ENCODE measurements at regions not wholly inside any gene's neighbourhood (a gene's known extent, or its start where the extent isn't known, plus 50 kb on each side); places are given as distances from the start of the nearest gene placed in this dataset.

GRCh38 chr11:19525276-19525675, 187.4 kb upstream of the NAV2 start:
- Histone ChIP-seq H3K9me3 (ENCODE audit: control insufficient read depth in 2 of 2, insufficient read depth in 1 of 2, low read depth in 1 of 2, low read length in 1 of 2) (no peaks in the 10 kb centered on the region), H3K27ac (ENCODE audit: low read depth in 1 of 3, low read length in 2 of 3) (no peak overlapping the region), H3K27me3 (ENCODE audit: control insufficient read depth in 3 of 3, insufficient read depth in 3 of 3, low read length in 3 of 3) (no peaks in the 10 kb centered on the region), H3K4me1 (ENCODE audit: control insufficient read depth in 3 of 3, insufficient read depth in 2 of 3, low read depth in 1 of 3, low read length in 2 of 3) (peaks cover 0 to 5% (median 0%) of the 10 kb centered on the region in 3 donors), H3K36me3 (ENCODE audit: control insufficient read depth in 3 of 3, insufficient read depth in 2 of 3, low read depth in 1 of 3, low read length in 3 of 3) (no peaks in the 10 kb centered on the region), H3K4me3 (ENCODE audit: low read depth in 1 of 3, low read length in 3 of 3) (no peak overlapping the region)
- no peak for DNase-seq
- no peak for FAIRE-seq
- 76 to 84% (median 84%) methylated on average over 7 of the region's 7 CpGs for WGBS, 3 donors

- FAIRE-seq (no peak), DNase-seq (peak in 1 of 2 donors; percentile 25)
- Histone ChIP-seq H3K9me3 (ENCODE audit: control insufficient read depth in 2 of 2, insufficient read depth in 1 of 2, low read depth in 1 of 2, low read length in 1 of 2) (no peaks in the 10 kb centered on the region), H3K27me3 (ENCODE audit: control insufficient read depth in 3 of 3, insufficient read depth in 3 of 3, low read length in 3 of 3) (no peaks in the 10 kb centered on the region), H3K4me1 (ENCODE audit: control insufficient read depth in 3 of 3, insufficient read depth in 2 of 3, low read depth in 1 of 3, low read length in 2 of 3) (peaks cover 0 to 5% (median 0%) of the 10 kb centered on the region in 3 donors), H3K36me3 (ENCODE audit: control insufficient read depth in 3 of 3, insufficient read depth in 2 of 3, low read depth in 1 of 3, low read length in 3 of 3) (no peaks in the 10 kb centered on the region), H3K27ac (ENCODE audit: low read depth in 1 of 3, low read length in 2 of 3) (no peak overlapping the region), H3K4me3 (ENCODE audit: low read depth in 1 of 3, low read length in 3 of 3) (no peak overlapping the region)
- 23 to 31% (median 31%) methylated on average over 8 of the region's 8 CpGs for WGBS, 3 donors
Measured at GRCh38 chr11:19524171-19524671, 188.4 kb upstream of the NAV2 start.

DNA sequence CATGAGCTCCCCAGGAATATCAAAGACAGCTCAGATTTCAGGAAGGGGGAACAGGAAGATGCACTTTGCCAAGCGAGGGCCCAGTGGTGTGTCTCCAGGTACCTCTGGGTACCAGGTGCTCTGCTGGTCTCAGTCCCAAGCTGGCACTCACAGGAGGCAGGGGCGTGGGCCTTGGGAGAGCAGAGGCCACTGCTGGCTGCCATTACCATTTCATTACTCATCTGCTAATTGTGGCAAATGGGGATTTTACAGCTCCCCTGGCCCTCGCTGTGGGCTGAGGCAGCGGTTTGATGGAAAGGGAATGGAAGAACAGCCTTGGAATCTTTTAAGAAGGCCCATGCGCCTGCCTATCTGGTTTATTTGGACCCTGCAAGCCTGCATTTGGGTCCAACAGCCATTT, 192.0 kb upstream of the NAV2 start:
- Histone ChIP-seq H3K27me3 (ENCODE audit: control insufficient read depth in 3 of 3, insufficient read depth in 3 of 3, low read length in 3 of 3) (peaks cover 0 to 13% (median 0%) of the 10 kb centered on the region in 3 donors), H3K4me3 (ENCODE audit: low read depth in 1 of 3, low read length in 3 of 3) (no peak overlapping the region), H3K36me3 (ENCODE audit: control insufficient read depth in 3 of 3, insufficient read depth in 2 of 3, low read depth in 1 of 3, low read length in 3 of 3) (no peaks in the 10 kb centered on the region), H3K27ac (ENCODE audit: low read depth in 1 of 3, low read length in 2 of 3) (no peak overlapping the region), H3K9me3 (ENCODE audit: control insufficient read depth in 2 of 2, insufficient read depth in 1 of 2, low read depth in 1 of 2, low read length in 1 of 2) (no peaks in the 10 kb centered on the region), H3K4me1 (ENCODE audit: control insufficient read depth in 3 of 3, insufficient read depth in 2 of 3, low read depth in 1 of 3, low read length in 2 of 3) (peaks cover 0 to 5% (median 0%) of the 10 kb centered on the region in 3 donors)
- FAIRE-seq (no peak), DNase-seq (no peak)
- 65 to 79% (median 71%) methylated on average over 5 of the region's 5 CpGs for WGBS, 3 donors

GRCh38 chr11:19519912-19520641, 192.6 kb upstream of the NAV2 start:
- no peak for FAIRE-seq
- no peak for DNase-seq
- H3K4me1 ChIP-seq (ENCODE audit: control insufficient read depth in 3 of 3, insufficient read depth in 2 of 3, low read depth in 1 of 3, low read length in 2 of 3), result peaks cover 0 to under 1% (median 0%) of the 10 kb centered on the region in 3 donors
- H3K36me3 ChIP-seq (ENCODE audit: control insufficient read depth in 3 of 3, insufficient read depth in 2 of 3, low read depth in 1 of 3, low read length in 3 of 3), result no peaks in the 10 kb centered on the region
- no peak overlapping the region for H3K4me3 ChIP-seq (ENCODE audit: low read depth in 1 of 3, low read length in 3 of 3)
- WGBS, 3 donors, result 51 to 60% (median 59%) methylated on average over 8 of the region's 8 CpGs
- H3K9me3 ChIP-seq (ENCODE audit: control insufficient read depth in 2 of 2, insufficient read depth in 1 of 2, low read depth in 1 of 2, low read length in 1 of 2), result no peaks in the 10 kb centered on the region
- H3K27ac ChIP-seq (ENCODE audit: low read depth in 1 of 3, low read length in 2 of 3), result no peak overlapping the region
- peaks cover 0 to 13% (median 0%) of the 10 kb centered on the region in 3 donors for H3K27me3 ChIP-seq (ENCODE audit: control insufficient read depth in 3 of 3, insufficient read depth in 3 of 3, low read length in 3 of 3)

DNA sequence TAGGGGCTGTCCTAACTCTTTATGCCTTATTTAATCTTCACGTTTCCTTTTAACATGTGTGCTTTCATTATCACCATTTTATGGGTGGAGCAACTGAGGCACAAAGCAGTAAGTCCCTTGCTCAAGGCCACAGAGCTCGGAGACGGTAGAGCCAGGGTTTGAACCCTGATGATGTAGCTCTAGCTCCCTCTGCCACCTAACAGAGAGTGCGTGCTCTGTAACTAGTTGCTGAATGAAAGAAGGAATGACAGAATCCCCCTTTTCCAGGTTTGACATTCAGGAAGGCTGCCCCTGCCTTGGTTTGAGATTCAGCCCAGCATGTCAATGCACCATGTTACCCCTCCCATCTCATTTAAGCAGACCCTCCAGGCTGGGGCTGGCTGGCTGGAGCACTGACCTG, 193.3 kb upstream of the NAV2 start:
- Histone ChIP-seq H3K9me3 (ENCODE audit: control insufficient read depth in 2 of 2, insufficient read depth in 1 of 2, low read depth in 1 of 2, low read length in 1 of 2) (no peaks in the 10 kb centered on the region), H3K27me3 (ENCODE audit: control insufficient read depth in 3 of 3, insufficient read depth in 3 of 3, low read length in 3 of 3) (peaks cover 0 to 17% (median 0%) of the 10 kb centered on the region in 3 donors), H3K4me1 (ENCODE audit: control insufficient read depth in 3 of 3, insufficient read depth in 2 of 3, low read depth in 1 of 3, low read length in 2 of 3) (no peaks in the 10 kb centered on the region), H3K36me3 (ENCODE audit: control insufficient read depth in 3 of 3, insufficient read depth in 2 of 3, low read depth in 1 of 3, low read length in 3 of 3) (no peaks in the 10 kb centered on the region), H3K27ac (ENCODE audit: low read depth in 1 of 3, low read length in 2 of 3) (no peak overlapping the region), H3K4me3 (ENCODE audit: low read depth in 1 of 3, low read length in 3 of 3) (no peak overlapping the region)
- no peak for DNase-seq
- 52 to 67% (median 61%) methylated on average over 4 of the region's 4 CpGs for WGBS, 3 donors
- no peak for FAIRE-seq

DNA sequence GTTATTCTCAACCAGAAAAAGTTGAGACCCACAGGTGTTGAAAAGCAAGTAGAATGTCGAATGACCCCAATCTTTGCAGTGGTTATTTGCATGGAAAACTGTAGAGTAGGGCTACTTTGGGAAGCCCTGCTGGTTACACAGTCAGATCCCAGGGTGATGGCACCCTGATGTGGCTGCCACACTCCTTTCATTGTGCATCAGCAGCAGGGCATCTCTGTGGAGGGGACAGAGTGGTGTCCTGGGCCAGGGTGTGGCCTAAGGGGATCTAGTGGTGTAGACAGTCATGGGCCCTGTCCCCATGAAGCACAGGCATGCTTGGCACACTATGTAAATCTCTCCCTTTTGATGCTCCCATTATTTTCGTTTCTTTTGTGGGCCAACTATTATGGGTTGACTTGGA, 199.4 kb upstream of the NAV2 start:
- Histone ChIP-seq H3K27me3 (ENCODE audit: control insufficient read depth in 3 of 3, insufficient read depth in 3 of 3, low read length in 3 of 3) (peaks cover 0 to 37% (median 2%) of the 10 kb centered on the region in 3 donors), H3K27ac (ENCODE audit: low read depth in 1 of 3, low read length in 2 of 3) (no peak overlapping the region), H3K4me3 (ENCODE audit: low read depth in 1 of 3, low read length in 3 of 3) (no peak overlapping the region), H3K36me3 (ENCODE audit: control insufficient read depth in 3 of 3, insufficient read depth in 2 of 3, low read depth in 1 of 3, low read length in 3 of 3) (no peaks in the 10 kb centered on the region), H3K9me3 (ENCODE audit: control insufficient read depth in 2 of 2, insufficient read depth in 1 of 2, low read depth in 1 of 2, low read length in 1 of 2) (no peaks in the 10 kb centered on the region), H3K4me1 (ENCODE audit: control insufficient read depth in 3 of 3, insufficient read depth in 2 of 3, low read depth in 1 of 3, low read length in 2 of 3) (no peaks in the 10 kb centered on the region)
- 67 to 83% (median 76%) methylated on average over 2 of the region's 2 CpGs for WGBS, 3 donors
- FAIRE-seq, result no peak
- DNase-seq, result no peak

DNA sequence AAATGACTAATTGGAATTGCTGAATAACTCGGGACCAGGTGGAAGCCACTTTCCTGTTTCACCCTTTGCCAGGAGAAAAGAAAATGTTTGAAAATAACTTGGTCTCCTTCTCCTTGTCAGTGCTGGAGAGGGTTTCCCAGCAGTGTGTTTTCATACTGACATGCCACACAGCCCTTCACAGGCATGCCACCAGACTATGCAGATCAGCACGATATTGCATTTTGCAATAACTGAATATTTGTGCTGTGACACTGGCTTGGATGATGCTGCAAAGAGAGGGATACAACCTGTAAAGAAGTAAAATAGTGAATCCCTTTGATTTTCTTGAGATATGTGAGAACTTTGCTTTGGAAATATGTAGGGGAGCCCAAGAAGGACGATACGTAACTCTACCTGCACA, 200.0 kb upstream of the NAV2 start:
- Histone ChIP-seq H3K27ac (ENCODE audit: low read depth in 1 of 3, low read length in 2 of 3) (no peak overlapping the region), H3K9me3 (ENCODE audit: control insufficient read depth in 2 of 2, insufficient read depth in 1 of 2, low read depth in 1 of 2, low read length in 1 of 2) (no peaks in the 10 kb centered on the region), H3K4me3 (ENCODE audit: low read depth in 1 of 3, low read length in 3 of 3) (no peak overlapping the region), H3K27me3 (ENCODE audit: control insufficient read depth in 3 of 3, insufficient read depth in 3 of 3, low read length in 3 of 3) (peaks cover 0 to 37% (median 2%) of the 10 kb centered on the region in 3 donors), H3K36me3 (ENCODE audit: control insufficient read depth in 3 of 3, insufficient read depth in 2 of 3, low read depth in 1 of 3, low read length in 3 of 3) (no peaks in the 10 kb centered on the region), H3K4me1 (ENCODE audit: control insufficient read depth in 3 of 3, insufficient read depth in 2 of 3, low read depth in 1 of 3, low read length in 2 of 3) (no peaks in the 10 kb centered on the region)
- FAIRE-seq, result no peak
- no peak for DNase-seq
- 79 to 82% (median 80%) methylated on average over 4 of the region's 4 CpGs for WGBS, 3 donors

- H3K4me3 ChIP-seq (ENCODE audit: low read depth in 1 of 3, low read length in 3 of 3), result no peak overlapping the region
- no peak overlapping the region for H3K27ac ChIP-seq (ENCODE audit: low read depth in 1 of 3, low read length in 2 of 3)
- FAIRE-seq (no peak), DNase-seq (no peak)
- H3K27me3 ChIP-seq (ENCODE audit: control insufficient read depth in 3 of 3, insufficient read depth in 3 of 3, low read length in 3 of 3), result peaks cover 0 to 30% (median 2%) of the 10 kb centered on the region in 3 donors
- H3K9me3 ChIP-seq (ENCODE audit: control insufficient read depth in 2 of 2, insufficient read depth in 1 of 2, low read depth in 1 of 2, low read length in 1 of 2), result no peaks in the 10 kb centered on the region
- H3K4me1 ChIP-seq (ENCODE audit: control insufficient read depth in 3 of 3, insufficient read depth in 2 of 3, low read depth in 1 of 3, low read length in 2 of 3), result no peaks in the 10 kb centered on the region
- no peaks in the 10 kb centered on the region for H3K36me3 ChIP-seq (ENCODE audit: control insufficient read depth in 3 of 3, insufficient read depth in 2 of 3, low read depth in 1 of 3, low read length in 3 of 3)
- 17 to 41% (median 31%) methylated on average over 9 of the region's 9 CpGs for WGBS, 3 donors
Measured at GRCh38 chr11:19511413-19512183, 201.0 kb upstream of the NAV2 start.
